HG03066 (cell line): ENCODE measurements at regions not wholly inside any gene's neighbourhood (a gene's known extent, or its start where the extent isn't known, plus 50 kb on each side); places are given as distances from the start of the nearest gene placed in this dataset.
"Not testable (repeated sequence)": the region's sequence is repeated elsewhere in the genome, so short reads cannot be mapped to it uniquely, and the experiment has no call there.

Experiments used
- ATAC-seq: cut with Tn5 transposase; IDR thresholded peaks from one replicate; pipeline ENCODE4 v1.9.1; 2021; ENCODE audit warnings: low read depth; ENCODE audit not compliant: unreplicated experiment

DNA sequence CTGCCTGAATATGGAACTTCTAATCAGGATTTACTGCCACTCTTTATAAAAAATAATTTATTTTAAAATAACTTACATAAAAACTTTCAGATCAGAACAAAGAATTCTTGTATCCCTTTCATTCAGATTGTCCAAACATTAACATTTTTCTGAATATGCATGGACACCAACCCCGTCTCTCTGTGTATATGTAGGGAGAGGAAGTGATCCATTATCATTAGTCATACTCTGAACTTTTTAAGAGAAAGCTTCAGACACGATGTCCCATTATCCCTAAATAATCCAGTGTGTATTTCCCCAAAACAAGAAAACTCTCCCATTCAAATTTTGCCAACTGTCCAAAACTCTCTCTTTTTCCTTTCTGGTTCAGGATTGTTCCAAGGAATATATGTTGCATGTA, 122.3 kb upstream of the CXADR start:
- no peak for ATAC-seq

DNA sequence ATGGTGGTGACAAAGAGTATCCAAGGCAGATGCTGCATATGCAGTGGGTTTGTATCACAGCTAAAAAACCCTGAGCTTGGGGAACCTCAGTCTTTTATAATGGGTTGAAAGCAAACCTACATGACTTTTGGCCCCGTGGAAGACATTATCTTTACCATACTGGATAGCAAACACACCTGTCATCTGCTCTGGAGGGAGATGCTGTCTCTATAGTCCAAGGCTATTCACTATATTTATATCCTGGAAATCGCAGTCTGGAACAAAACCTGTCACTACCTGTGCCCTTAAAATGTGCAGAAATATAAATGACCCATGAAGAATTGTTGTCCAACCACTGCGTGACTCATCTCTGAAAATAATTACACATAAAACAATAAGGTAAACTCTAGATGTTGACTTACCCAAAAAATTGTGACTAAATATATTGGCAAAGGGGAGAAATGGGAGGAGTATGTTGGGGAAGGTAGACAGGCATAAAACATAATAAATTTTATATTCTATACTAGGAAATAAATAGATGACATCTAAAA, 121.0 kb upstream of the CXADR start:
- ATAC-seq: no peak

DNA sequence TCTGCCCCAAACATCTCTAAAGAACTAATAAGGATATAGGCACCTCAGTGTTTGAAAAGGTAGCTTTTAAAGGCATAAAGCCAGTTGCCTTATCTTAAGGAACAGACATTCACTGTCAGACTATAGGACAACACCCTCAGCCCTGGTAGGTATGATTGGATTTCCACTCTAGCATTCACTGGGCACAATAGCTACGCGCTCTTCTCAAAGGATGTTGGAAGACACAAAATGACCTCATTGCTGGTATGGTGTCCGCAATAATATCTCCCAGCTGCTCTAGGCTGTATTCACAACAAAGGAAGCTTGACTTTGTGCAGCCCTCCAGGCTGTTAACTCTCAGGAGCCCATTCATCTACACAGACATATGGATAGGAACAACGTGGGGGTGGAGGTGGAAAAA, 119.4 kb upstream of the CXADR start:
- ATAC-seq: no peak

DNA sequence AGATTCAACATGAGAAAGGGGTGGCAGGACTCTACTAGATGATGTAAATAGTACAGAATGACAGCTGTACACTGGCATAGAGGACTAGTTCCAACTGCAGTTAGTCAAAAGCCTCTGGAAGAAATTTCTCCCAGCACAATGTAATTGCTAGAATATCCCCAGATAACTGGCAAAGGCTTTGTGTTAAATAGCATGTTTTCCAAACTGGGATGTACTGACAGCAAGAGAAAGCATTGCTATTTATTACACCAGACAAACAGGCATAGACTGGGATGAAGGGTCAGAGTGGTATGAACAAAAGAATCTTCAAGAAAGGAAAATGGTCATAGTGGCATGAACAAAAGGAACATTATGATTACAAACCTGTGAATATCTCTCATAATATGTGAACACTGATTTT, 115.9 kb upstream of the CXADR start:
- no peak for ATAC-seq

DNA sequence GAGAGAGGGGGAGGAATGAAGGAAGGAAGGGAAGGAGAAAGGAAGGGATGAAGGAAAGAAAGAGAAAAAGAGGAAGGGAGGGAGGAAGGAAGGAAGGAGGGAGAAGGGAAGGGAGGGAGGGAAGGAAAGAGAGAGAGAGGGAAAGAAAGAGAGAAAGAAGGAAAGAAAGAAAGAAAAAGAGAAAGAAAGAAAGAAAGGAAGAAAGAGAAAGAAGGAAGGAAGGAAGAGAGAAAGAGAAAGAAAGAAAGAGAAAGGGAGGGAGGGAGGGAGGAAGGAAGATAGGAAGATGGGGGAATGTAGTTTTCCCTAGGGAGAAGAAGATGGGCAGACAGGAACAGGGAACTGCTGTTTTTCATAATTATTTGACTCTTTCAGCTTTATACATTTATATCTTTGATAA, 115.1 kb upstream of the CXADR start:
- ATAC-seq: no peak

DNA sequence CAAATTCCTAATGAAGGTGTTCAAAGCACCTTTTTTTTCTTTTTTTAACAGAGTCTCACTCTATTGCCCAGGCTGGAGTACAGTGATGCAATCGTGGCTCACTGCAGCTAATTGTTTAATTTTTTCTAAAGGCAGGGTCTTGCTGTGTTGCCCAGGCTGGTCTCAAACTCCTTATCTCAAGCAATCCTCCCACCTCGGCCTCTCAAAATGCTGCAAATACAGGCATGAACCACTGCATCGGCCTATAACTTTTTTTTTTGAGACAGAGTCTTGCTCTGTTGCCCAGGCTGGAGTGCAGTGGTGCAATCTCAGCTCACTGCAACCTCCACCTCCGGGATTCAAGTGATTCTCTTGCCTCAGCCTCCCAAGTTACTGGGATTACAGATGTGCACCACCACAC, 113.9 kb upstream of the CXADR start:
- not testable (repeated sequence) for ATAC-seq

DNA sequence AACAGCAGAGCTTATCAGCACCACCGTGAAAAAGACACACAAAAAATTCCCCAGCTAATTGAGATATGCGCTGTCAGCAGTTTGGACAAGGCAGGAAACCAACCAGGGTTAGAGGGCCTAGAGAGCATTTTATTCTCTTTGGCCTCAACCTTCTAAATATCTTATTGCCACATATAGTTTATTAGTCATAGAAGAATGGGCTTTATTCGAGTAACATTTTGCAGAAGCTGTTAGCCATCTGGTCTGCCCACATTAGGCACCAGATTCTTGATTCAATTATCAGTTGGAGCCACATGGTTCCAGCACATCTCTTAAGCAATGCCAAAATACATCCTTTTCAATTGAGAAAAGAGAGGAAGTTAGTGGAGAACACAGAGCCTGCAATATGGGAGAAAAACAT, 109.9 kb upstream of the CXADR start:
- no peak for ATAC-seq

- ATAC-seq: no peak
These were observed 106.6 kb upstream of the CXADR start for GRCh38 chr21:17406202-17406601.

DNA sequence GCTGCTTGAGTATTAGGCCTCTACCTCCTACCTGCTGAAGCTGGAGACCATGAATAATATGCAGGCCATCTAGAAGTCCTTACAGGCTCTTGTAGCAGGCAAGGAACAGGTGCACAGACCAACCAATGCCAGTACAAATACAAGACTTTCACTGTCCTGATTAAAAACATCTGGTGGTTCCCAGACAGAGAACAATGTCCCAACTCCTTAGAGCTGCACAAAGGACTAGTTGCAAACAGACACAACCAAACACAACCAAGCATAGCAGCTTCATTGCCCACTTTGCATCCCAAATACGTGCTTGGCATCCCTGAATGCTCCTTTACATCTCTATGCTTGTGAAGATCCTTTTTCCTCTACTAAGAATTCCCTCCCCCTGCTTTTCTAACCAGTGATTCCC, 98.1 kb upstream of the CXADR start:
- ATAC-seq: no peak

DNA sequence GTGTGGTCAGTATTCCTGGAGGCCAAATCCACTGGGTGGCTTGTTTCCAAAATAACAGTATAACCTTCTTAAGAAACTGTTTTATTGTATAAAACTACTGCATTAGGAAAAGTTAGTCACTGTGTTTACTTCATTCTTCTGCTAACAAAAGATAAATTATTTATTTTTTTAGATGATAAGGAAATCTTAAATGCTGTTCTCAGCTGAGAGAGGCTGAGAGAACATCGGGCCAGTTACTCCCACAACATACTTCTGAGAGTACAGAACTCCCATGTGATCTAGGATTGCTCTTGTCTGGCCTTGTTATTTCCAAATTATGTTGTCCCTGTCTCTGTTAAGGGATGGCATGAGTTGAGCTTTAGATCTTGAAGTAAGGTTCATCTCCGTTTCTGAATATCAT, 96.7 kb upstream of the CXADR start:
- no peak for ATAC-seq

- no peak for ATAC-seq
These were observed 89.9 kb upstream of the CXADR start for GRCh38 chr21:17422931-17423330.

DNA sequence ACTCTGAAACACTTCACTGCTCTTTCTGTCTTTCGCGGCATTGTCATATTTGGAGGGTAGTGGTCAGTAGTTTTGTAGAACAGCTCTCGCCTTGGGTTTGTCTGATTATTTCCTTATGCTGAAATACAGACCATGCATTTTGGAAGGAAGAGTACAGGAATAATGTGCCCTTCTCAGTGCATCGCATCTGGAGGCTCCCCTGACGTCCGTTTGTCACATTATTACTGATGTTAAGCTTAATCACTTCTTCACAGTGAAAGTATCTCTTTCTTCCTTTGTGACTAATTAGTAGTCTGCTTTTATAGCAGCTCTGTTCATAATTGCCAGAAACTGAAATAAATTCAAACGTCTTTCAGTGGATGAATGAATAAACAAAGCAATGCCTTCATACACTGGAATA, 85.7 kb upstream of the CXADR start:
- ATAC-seq: no peak

GRCh38 chr21:17427831-17428483, 84.9 kb upstream of the CXADR start:
- ATAC-seq: peak; percentile 91

GRCh38 chr21:17428484-17428869, 84.4 kb upstream of the CXADR start:
- peak; percentile 74 for ATAC-seq

DNA sequence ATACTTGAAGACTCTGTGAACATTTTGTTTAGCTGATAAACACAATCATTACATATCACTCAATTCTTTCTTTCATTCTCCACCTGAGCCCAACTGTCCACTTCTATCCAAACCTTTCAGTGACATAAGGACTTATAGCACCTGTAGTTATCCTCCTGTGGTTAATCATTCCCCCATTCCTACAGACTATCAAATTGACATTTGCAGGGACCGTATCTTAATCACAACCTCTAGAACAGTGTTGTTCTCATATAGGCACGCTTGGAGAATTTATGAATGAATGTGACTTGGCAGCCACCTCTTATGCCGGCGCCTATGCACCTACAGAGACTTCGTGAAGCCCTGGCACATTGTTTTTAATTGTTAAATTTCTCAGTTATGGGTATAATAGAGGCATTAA, 83.9 kb upstream of the CXADR start:
- ATAC-seq: no peak

DNA sequence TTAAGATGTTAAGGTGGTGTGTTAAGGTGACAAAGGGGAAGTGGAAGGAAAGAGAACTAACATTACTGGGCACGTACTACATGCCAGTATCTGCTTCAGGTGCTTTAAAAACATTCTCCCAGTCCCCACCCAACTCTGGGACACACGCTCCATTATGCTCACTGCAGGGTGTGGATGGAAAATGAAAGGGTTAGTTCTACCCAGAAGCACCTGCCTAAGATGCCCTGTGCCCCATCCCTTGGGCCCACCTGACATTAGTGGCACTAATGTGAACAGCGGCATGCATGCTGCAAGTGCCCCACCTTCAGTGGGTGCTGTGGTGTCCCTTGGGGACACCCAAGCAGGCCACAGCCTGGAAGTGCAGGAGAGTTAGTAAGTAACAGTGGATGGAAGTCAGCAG, 82.9 kb upstream of the CXADR start:
- no peak for ATAC-seq

- ATAC-seq: no peak
These were observed 80.1 kb upstream of the CXADR start for GRCh38 chr21:17432732-17433057.

DNA sequence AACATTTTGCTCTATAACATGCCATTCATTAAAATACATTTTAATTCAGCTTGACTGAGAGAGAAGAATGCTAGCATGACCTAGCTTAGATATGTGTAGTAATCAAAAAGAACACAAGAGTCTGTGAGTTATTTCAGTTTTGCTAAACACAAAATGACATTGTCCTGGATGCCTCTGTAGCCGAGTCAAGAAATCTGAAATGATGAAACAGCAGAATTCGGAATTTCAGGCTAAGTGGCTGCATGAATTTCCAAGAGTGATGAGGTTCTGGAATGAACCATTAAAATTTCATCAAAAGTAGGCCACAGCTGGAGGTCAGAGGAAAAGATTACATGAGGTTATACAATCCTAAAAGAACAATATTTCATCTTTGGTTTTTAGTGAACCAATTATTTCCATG, 79.1 kb upstream of the CXADR start:
- ATAC-seq: no peak

- ATAC-seq: no peak
These were observed 77.0 kb upstream of the CXADR start for GRCh38 chr21:17435565-17436543.

DNA sequence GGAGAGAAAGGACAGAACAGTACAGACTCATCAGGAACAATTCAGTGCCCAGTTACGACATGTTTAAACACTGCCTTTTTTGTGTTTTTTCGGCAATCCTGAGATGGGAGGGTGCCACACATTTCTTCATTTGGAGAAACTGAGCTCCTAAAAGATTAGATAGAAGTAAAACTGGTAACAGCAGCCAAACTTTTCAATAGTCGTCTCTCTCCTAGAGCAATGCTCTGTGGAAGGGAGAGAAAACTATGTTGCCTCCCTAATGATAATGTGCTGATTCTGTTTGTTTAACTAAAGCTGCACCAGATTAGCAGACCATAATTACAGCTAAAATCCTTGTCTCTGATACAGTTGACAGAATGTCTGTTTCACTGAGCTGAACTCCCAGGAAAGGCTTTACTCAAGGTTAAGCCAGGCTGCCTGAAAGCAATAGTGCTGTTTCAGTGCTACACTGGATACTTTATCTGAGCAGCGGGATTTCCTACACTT, 76.2 kb upstream of the CXADR start:
- no peak for ATAC-seq

DNA sequence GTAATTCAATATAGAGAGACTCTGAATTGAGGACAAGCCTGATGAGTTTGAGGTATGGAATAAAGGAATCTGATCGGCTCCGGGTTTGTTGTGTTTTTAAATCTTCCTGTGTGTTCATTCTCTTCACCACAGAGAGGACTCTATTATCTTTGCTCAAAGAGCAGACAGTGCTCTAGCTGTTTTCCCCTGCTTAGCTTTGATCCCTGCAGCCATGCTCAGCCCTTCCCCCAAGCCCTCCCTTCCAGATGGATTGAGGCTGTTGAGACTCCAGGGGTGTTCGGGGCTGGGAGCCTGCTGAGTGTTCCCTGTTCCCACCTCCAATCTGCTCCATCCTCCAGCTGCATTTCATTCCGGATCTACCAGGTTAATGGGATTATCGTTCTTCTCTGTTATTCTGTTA, 74.2 kb upstream of the CXADR start:
- no peak for ATAC-seq

DNA sequence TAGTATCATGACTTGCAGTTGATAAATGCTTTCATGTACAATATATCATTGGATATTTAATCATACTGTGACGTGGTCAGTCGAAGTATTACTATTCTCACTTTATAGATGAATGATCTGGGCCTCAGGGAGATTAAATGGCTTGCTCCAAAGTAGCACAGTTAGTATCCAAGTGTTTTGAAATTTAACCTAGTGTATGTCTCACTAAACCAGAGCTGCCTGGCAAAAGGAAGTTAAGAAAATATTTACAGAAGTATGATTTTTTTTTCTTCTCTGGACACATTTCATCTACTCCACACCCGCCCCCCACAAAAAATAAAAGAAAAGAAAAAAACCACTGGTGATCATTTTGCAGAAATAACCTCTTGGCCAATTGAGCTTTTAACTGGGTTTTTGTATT, 71.9 kb upstream of the CXADR start:
- ATAC-seq: no peak
